Epithelial cell of esophagus (primary cell): ENCODE measurements at regions not wholly inside any gene's neighbourhood (a gene's known extent, or its start where the extent isn't known, plus 50 kb on each side); places are given as distances from the start of the nearest gene placed in this dataset.

ENCODE experiments used
- DNase-seq: peaks from one replicate; pipeline ENCODE4 v3.0.0; 2010; ENCODE audit warnings: low read depth
- H3K4me3 ChIP-seq: 2 replicates; pipeline ENCODE4 v1.5.1; 2011; ENCODE audit warnings: mild to moderate bottlenecking, low read length, control low read depth
- CTCF ChIP-seq: IDR thresholded peaks from 2 replicates; pipeline ENCODE4 v1.5.1; 2011; ENCODE audit warnings: low read depth, mild to moderate bottlenecking, low read length, control low read depth, inconsistent platforms; ENCODE audit not compliant: insufficient read depth; ENCODE audit errors: missing control alignments

GRCh38 chr9:111144741-111145140 lies 106.5 kb upstream of the LPAR1 start:
- no peak for DNase-seq
- no peak for TF ChIP-seq CTCF
- H3K4me3 ChIP-seq: no peak overlapping the region

GRCh38 chr9:111136180-111136579 lies 97.9 kb upstream of the LPAR1 start:
- H3K4me3 ChIP-seq: no peak overlapping the region
- DNase-seq: no peak
- no peak for TF ChIP-seq CTCF

GRCh38 chr9:111131211-111131610 lies 92.9 kb upstream of the LPAR1 start:
- TF ChIP-seq CTCF: no peak
- no peak overlapping the region for H3K4me3 ChIP-seq
- DNase-seq: no peak

DNA sequence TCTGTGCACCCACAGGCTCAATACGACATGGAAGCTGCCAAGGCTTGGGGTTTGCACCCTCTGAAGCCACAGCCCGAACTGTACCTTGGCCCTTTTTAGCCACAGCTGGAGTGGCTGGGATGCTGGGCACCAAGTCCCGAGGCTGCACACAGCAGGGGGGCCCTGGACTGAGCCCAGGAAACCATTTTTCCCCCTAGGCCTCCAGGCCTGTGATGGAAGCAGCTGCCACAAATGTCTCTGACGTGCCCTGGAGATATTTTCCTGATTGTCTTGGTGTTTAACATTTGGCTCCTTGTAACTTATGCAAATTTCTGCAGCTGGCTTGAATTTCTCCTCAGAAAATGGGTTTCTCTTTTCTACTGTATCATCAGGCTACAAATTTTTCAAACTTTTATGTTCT lies 82.3 kb upstream of the LPAR1 start:
- DNase-seq: no peak
- no peak overlapping the region for H3K4me3 ChIP-seq

GRCh38 chr9:111118256-111118948 lies 80.1 kb upstream of the LPAR1 start:
- TF ChIP-seq CTCF: no peak
- no peak for DNase-seq
- no peak overlapping the region for H3K4me3 ChIP-seq

More for the DNA sequence above, 82.3 kb upstream of the LPAR1 start:
- no peak for TF ChIP-seq CTCF

GRCh38 chr9:111114486-111114885 lies 76.2 kb upstream of the LPAR1 start:
- no peak for TF ChIP-seq CTCF
- no peak for DNase-seq
- no peak overlapping the region for H3K4me3 ChIP-seq

DNA sequence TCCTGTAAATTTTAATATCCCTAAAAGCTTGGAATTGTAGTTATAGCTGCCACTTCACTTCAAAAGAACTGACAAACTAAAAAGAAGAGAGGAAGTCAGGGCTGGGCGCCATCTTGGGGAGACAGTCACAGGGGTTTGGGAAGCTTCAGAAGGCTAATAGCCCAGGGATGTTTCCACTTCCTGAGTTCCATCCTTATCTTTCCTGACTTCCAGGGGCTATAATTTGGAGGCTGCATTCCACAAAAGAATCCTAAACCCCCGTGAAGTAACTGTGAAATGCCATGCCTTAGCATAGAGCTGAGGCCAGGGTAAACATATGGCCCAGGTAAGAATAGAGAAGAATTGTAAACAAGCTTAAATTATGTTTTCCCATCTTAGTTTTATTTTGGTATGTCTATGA lies 75.4 kb upstream of the LPAR1 start:
- no peak overlapping the region for H3K4me3 ChIP-seq
- TF ChIP-seq CTCF: no peak
- no peak for DNase-seq
